Trophoblast cell (in vitro differentiated cells and primary cell): ENCODE measurements at regions not wholly inside any gene's neighbourhood (a gene's known extent, or its start where the extent isn't known, plus 50 kb on each side); places are given as distances from the start of the nearest gene placed in this dataset.

Source experiments
- DNase-seq, 2 donors: peaks; one replicate each; pipeline ENCODE4 v3.0.0-alpha.2; 2016
- H2AFZ ChIP-seq: 2 replicates; pipeline ENCODE4 v1.6.1; 2013; ENCODE audit warnings: low read length, moderate library complexity, mild to moderate bottlenecking; ENCODE audit not compliant: insufficient read depth, poor library complexity
- H2AK5ac ChIP-seq: 2 replicates; pipeline ENCODE4 v1.6.1; 2013; ENCODE audit warnings: mild to moderate bottlenecking, low read length
- H2BK120ac ChIP-seq: 2 replicates; pipeline ENCODE4 v1.6.1; 2013; ENCODE audit warnings: low read length, mild to moderate bottlenecking, moderate library complexity; ENCODE audit not compliant: insufficient read depth, poor library complexity
- H2BK12ac ChIP-seq: 2 replicates; pipeline ENCODE4 v1.6.1; 2013; ENCODE audit warnings: mild to moderate bottlenecking, low read length, moderate library complexity
- H2BK5ac ChIP-seq: 2 replicates; pipeline ENCODE4 v1.6.1; 2013; ENCODE audit warnings: low read length, low read depth, moderate library complexity, mild to moderate bottlenecking; ENCODE audit not compliant: poor library complexity
- H3K14ac ChIP-seq: 2 replicates; pipeline ENCODE4 v1.6.1; 2013; ENCODE audit warnings: mild to moderate bottlenecking, low read length
- H3K18ac ChIP-seq: 2 replicates; pipeline ENCODE4 v1.6.1; 2013; ENCODE audit warnings: mild to moderate bottlenecking, low read length
- H3K23ac ChIP-seq: 2 replicates; pipeline ENCODE4 v1.6.1; 2013; ENCODE audit warnings: low read length
- H3K27ac ChIP-seq: 2 replicates; pipeline ENCODE4 v1.5.1; 2013; ENCODE audit warnings: low read depth, mild to moderate bottlenecking, inconsistent platforms, low read length, moderate library complexity
- H3K27me3 ChIP-seq: 2 replicates; pipeline ENCODE4 v1.6.1; 2013; ENCODE audit warnings: inconsistent platforms, mild to moderate bottlenecking, low read length, moderate library complexity; ENCODE audit not compliant: insufficient read depth
- H3K36me3 ChIP-seq, 2 experiments: 1 replicate in 1 of 2; 2 replicates in 1 of 2; pipeline ENCODE4 v1.6.1; 2013; ENCODE audit warnings: low read length in 2 of 2, mild to moderate bottlenecking in 2 of 2, moderate library complexity in 1 of 2; ENCODE audit not compliant: insufficient read depth in 2 of 2, control insufficient read depth in 1 of 2
- H3K4ac ChIP-seq: 2 replicates; pipeline ENCODE4 v1.6.1; 2013; ENCODE audit warnings: low read depth, mild to moderate bottlenecking, low read length, moderate library complexity
- H3K4me1 ChIP-seq, 2 experiments: 1 replicate in 1 of 2; 2 replicates in 1 of 2; pipeline ENCODE4 v1.6.1; 2013; ENCODE audit warnings: low read length in 2 of 2, mild to moderate bottlenecking in 2 of 2, moderate library complexity in 1 of 2; ENCODE audit not compliant: insufficient read depth in 2 of 2, control insufficient read depth in 1 of 2
- H3K4me2 ChIP-seq: 2 replicates; pipeline ENCODE4 v1.6.1; 2013; ENCODE audit warnings: inconsistent platforms, mild to moderate bottlenecking, low read length, moderate library complexity
- H3K4me3 ChIP-seq: 2 replicates; pipeline ENCODE4 v1.5.1; 2013; ENCODE audit warnings: mild to moderate bottlenecking, low read depth, low read length, inconsistent platforms
- H3K79me1 ChIP-seq: one replicate; pipeline ENCODE4 v1.6.1; 2013; ENCODE audit warnings: low read length
- H3K79me2 ChIP-seq: 2 replicates; pipeline ENCODE4 v1.6.1; 2013; ENCODE audit warnings: low read length, mild to moderate bottlenecking; ENCODE audit not compliant: control insufficient read depth, insufficient read depth, poor library complexity
- H3K9ac ChIP-seq: 2 replicates; pipeline ENCODE4 v1.6.1; 2013; ENCODE audit warnings: mild to moderate bottlenecking, low read length
- H3K9me3 ChIP-seq: 2 replicates; pipeline ENCODE4 v1.6.1; 2013; ENCODE audit warnings: low read depth, mild to moderate bottlenecking, control low read depth, inconsistent platforms, low read length; ENCODE audit not compliant: insufficient read depth
- H4K12ac ChIP-seq: 2 replicates; pipeline ENCODE4 v1.6.1; 2013; ENCODE audit warnings: low read depth, mild to moderate bottlenecking, low read length, moderate library complexity
- H4K8ac ChIP-seq: 2 replicates; pipeline ENCODE4 v1.6.1; 2013; ENCODE audit warnings: low read depth, mild to moderate bottlenecking, low read length, moderate library complexity
- H4K91ac ChIP-seq: one replicate; pipeline ENCODE4 v1.6.1; 2013; ENCODE audit warnings: low read depth, mild to moderate bottlenecking, low read length, moderate library complexity
- WGBS: extraction: QIAGEN DNeasy Blood & Tissue Kit; methylation state at CpG from one replicate; pipeline ENCODE4 v1.1.7; 2013; ENCODE audit warnings: missing lambda C conversion rate; ENCODE audit not compliant: insufficient read length, insufficient coverage; ENCODE audit errors: extremely low coverage; 5-methylcytosine and 5-hydroxymethylcytosine counted together

GRCh38 chr6:65935412-65935811 is 228.4 kb upstream of the EYS start:
- DNase-seq, result no peak
- Histone ChIP-seq H3K4me3 (no peak overlapping the region), H3K4me2 (no peak overlapping the region), H3K9ac (no peak overlapping the region), H2AFZ (no peak overlapping the region), H4K12ac (no peak overlapping the region), H3K36me3 (no peaks in the 10 kb centered on the region), H3K23ac (no peak overlapping the region), H3K79me2 (no peaks in the 10 kb centered on the region), H3K9me3 (peaks cover 5% of the 10 kb centered on the region), H4K91ac (no peak overlapping the region), H3K4ac (no peak overlapping the region), H3K27me3 (no peaks in the 10 kb centered on the region), H3K4me1 (no peaks in the 10 kb centered on the region), H3K27ac (no peak overlapping the region), H2AK5ac (no peak overlapping the region), H2BK12ac (no peak overlapping the region), H2BK5ac (no peak overlapping the region), H3K18ac (no peak overlapping the region), H3K14ac (no peak overlapping the region), H4K8ac (no peak overlapping the region), H2BK120ac (no peak overlapping the region), H3K79me1 (no peaks in the 10 kb centered on the region)
- no CpG with 5 or more reads among the region's 1 CpG for WGBS

GRCh38 chr6:65933390-65933789 is 226.4 kb upstream of the EYS start:
- no peak overlapping the region for H3K14ac ChIP-seq
- H2AFZ ChIP-seq, result no peak overlapping the region
- H3K4me3 ChIP-seq, result no peak overlapping the region
- no CpG with 5 or more reads among the region's 1 CpG for WGBS
- no peaks in the 10 kb centered on the region for H3K36me3 ChIP-seq
- no peaks in the 10 kb centered on the region for H3K4me1 ChIP-seq
- H4K12ac ChIP-seq, result no peak overlapping the region
- no peak overlapping the region for H3K4ac ChIP-seq
- H3K27me3 ChIP-seq, result no peaks in the 10 kb centered on the region
- H2AK5ac ChIP-seq, result no peak overlapping the region
- no peak overlapping the region for H3K27ac ChIP-seq
- no peak overlapping the region for H2BK12ac ChIP-seq
- H3K4me2 ChIP-seq, result no peak overlapping the region
- H2BK5ac ChIP-seq, result no peak overlapping the region
- DNase-seq, result no peak
- H4K91ac ChIP-seq, result no peak overlapping the region
- H3K9me3 ChIP-seq, result peaks cover 7% of the 10 kb centered on the region
- H3K23ac ChIP-seq, result no peak overlapping the region
- no peaks in the 10 kb centered on the region for H3K79me1 ChIP-seq
- no peak overlapping the region for H3K18ac ChIP-seq
- H3K9ac ChIP-seq, result no peak overlapping the region
- H4K8ac ChIP-seq, result no peak overlapping the region
- H2BK120ac ChIP-seq, result no peak overlapping the region
- no peaks in the 10 kb centered on the region for H3K79me2 ChIP-seq

GRCh38 chr6:65927141-65927540 is 220.1 kb upstream of the EYS start:
- Histone ChIP-seq H2BK120ac (no peak overlapping the region), H3K9ac (no peak overlapping the region), H4K12ac (no peak overlapping the region), H4K91ac (no peak overlapping the region), H3K79me1 (no peaks in the 10 kb centered on the region), H2BK5ac (no peak overlapping the region), H3K14ac (no peak overlapping the region), H3K4ac (no peak overlapping the region), H3K79me2 (no peaks in the 10 kb centered on the region), H3K27me3 (no peaks in the 10 kb centered on the region), H3K18ac (no peak overlapping the region), H3K4me3 (no peak overlapping the region), H3K23ac (no peak overlapping the region), H3K4me2 (no peak overlapping the region), H2AK5ac (no peak overlapping the region), H4K8ac (no peak overlapping the region), H2AFZ (no peak overlapping the region), H3K9me3 (peaks cover 7% of the 10 kb centered on the region), H3K27ac (no peak overlapping the region), H3K36me3 (no peaks in the 10 kb centered on the region), H2BK12ac (no peak overlapping the region), H3K4me1 (no peaks in the 10 kb centered on the region)
- no CpG with 5 or more reads among the region's 13 CpGs for WGBS
- DNase-seq, result no peak

GRCh38 chr6:65924411-65924810 is 217.4 kb upstream of the EYS start:
- Histone ChIP-seq H3K4me2 (no peak overlapping the region), H2BK5ac (no peak overlapping the region), H3K79me2 (no peaks in the 10 kb centered on the region), H3K27ac (no peak overlapping the region), H4K8ac (no peak overlapping the region), H4K12ac (no peak overlapping the region), H3K18ac (no peak overlapping the region), H3K4me3 (no peak overlapping the region), H2BK120ac (no peak overlapping the region), H3K79me1 (no peaks in the 10 kb centered on the region), H3K4ac (no peak overlapping the region), H3K14ac (no peak overlapping the region), H2AK5ac (no peak overlapping the region), H3K9me3 (no peaks in the 10 kb centered on the region), H3K36me3 (no peaks in the 10 kb centered on the region), H3K9ac (no peak overlapping the region), H3K23ac (no peak overlapping the region), H2AFZ (no peak overlapping the region), H3K27me3 (no peaks in the 10 kb centered on the region), H4K91ac (no peak overlapping the region), H3K4me1 (no peaks in the 10 kb centered on the region), H2BK12ac (no peak overlapping the region)
- no CpG with 5 or more reads among the region's 2 CpGs for WGBS
- DNase-seq, result no peak

- H3K23ac ChIP-seq, result no peak overlapping the region
- no peak overlapping the region for H4K91ac ChIP-seq
- no peak overlapping the region for H3K9ac ChIP-seq
- H2AK5ac ChIP-seq, result no peak overlapping the region
- H3K14ac ChIP-seq, result no peak overlapping the region
- no peaks in the 10 kb centered on the region for H3K4me1 ChIP-seq
- H3K27me3 ChIP-seq, result no peaks in the 10 kb centered on the region
- H3K4me2 ChIP-seq, result no peak overlapping the region
- H2BK5ac ChIP-seq, result no peak overlapping the region
- no peaks in the 10 kb centered on the region for H3K36me3 ChIP-seq
- H3K27ac ChIP-seq, result no peak overlapping the region
- H2AFZ ChIP-seq, result no peak overlapping the region
- H2BK120ac ChIP-seq, result no peak overlapping the region
- H3K79me1 ChIP-seq, result no peaks in the 10 kb centered on the region
- no peak overlapping the region for H3K18ac ChIP-seq
- H3K4me3 ChIP-seq, result no peak overlapping the region
- no peak overlapping the region for H2BK12ac ChIP-seq
- no peak overlapping the region for H3K4ac ChIP-seq
- no peak overlapping the region for H4K8ac ChIP-seq
- H4K12ac ChIP-seq, result no peak overlapping the region
- H3K9me3 ChIP-seq, result no peaks in the 10 kb centered on the region
- no peaks in the 10 kb centered on the region for H3K79me2 ChIP-seq
- no peak for DNase-seq
Measured at GRCh38 chr6:65922049-65922448, 215.0 kb upstream of the EYS start.
